Mucosa of gallbladder (tissue), 1 donor: ENCODE measurements at regions not wholly inside any gene's neighbourhood (a gene's known extent, or its start where the extent isn't known, plus 50 kb on each side); places are given as distances from the start of the nearest gene placed in this dataset.
"Not testable (repeated sequence)": the region's sequence is repeated elsewhere in the genome, so short reads cannot be mapped to it uniquely, and the experiment has no call there.

ENCODE experiments used
- DNase-seq: peaks from one replicate; pipeline ENCODE4 v3.0.0-alpha.2; 2020; ENCODE audit warnings: low spot score
- donor health status: DM: no; HTN: no; CAD: no.

DNA sequence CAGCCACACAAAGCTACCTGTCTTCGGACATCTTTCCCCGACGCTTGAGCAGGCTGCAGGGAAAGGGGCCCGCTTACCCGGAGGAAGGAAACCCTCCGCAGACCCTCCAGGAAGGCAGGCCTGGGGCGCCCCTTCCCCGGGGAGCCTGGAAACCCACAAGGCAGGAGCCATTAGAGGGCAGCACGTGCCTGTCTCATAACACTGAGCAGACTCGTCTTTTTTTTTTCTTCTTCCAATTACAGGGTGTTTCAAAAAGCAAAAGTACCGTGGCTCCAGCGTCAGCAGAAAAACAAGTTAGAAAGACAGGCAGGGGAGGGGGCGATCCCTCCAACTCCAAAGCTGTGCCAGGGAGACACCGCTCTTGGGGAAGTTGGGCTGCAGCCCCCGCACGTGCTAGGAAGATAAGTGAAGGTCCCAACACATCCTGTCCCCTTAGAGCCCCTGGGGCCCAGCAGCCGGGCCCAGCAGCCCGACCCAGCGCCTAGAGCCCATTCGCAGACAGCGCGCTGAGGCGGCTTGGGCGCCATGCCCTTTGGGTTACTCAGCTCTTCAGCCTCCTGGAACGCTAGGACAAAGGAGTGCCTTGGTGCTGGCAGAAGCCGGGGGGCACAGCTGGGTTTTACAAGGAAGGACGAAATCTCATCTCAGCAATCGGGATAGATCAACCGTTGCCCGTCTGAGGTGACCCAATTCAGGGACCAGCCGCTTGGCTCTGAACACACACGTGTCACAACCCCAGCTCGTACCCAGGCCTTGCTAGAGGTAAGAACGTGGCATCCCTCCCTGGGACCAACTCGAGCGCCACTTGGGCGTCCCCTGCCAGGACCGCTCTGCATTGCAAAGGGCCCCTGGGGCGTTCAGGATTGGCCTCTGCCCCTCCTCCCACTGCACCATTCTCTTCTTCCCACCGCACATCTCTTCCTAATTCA, 136.3 kb downstream of the LY86 start:
- peak; percentile 66 for DNase-seq

- no peak for DNase-seq
These were observed 137.1 kb downstream of the LY86 start for GRCh38 chr6:6725468-6726209.

DNA sequence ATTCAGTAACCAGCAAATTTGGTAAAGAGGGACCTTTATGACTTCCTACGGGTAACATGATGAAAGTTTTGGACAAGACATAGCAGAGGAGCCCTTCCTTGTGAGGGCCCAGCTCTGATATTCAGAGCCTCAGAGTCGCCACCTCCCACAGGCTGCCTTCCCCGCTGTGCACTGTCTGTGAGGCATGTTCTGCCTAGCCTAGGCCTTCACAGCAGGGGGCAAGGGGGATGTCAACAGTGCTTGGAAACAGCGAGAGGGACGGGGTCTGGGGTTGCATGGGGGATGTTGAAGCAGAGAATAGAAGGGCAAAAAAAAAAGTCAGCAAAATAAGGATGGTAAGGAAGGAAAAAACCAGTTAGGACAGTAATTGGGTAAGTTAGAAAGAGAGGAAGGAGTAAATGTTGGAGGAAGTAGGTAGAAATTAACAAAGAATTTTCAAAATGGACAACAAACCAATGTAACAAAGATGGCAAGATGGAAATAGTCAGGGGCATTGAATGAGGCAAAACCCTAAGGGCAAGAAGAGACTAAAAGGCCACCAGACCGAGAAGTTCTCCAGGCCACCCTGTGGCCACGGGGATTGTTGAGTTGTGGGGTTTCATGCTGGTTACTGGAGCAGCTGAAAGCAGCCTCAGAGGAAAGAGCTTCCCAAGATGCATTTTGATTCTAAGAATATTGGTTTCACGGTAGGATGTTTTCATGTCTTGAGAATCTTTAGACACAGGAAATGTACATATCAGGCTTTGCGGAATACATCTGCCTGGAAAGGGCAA, 139.8 kb downstream of the LY86 start:
- no peak for DNase-seq

DNA sequence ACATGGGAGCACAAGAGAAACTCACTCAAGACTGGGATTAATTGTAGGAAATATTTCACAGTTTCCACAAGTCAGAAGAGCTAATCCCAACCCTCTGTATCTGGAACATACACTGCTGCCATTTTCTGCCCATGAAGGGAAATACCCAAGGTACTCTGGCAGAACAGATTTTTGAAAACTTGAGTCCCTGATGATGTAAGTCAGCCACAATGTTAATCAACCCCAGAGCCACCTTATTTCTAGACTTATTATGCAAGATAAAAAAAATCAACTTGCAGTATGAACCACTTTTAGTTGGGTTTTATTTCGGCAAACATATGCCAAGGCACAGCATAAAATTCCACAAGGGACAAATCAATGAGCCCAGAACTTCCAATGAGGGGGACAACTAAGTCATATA, 141.5 kb downstream of the LY86 start:
- no peak for DNase-seq

DNA sequence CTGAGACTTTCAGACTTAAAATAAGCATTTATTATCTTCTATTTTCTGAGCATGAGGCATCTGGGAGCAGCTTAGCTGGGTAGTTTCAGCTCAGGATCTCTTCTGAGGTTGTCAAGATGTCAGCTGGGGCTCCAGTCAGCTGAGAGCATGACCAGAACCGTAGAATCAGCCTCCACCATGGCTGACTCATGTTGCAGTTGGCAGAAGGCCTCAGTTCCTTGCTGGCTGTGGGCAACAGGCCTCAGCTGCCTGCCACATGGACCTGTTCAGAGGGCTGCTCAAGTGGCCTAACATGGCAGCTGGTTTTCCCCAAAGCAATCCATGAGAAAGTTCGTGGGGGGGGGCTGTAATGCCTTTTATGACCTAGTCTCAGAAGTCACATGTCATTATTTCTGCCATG, 142.3 kb downstream of the LY86 start:
- peak; percentile 53 for DNase-seq

DNA sequence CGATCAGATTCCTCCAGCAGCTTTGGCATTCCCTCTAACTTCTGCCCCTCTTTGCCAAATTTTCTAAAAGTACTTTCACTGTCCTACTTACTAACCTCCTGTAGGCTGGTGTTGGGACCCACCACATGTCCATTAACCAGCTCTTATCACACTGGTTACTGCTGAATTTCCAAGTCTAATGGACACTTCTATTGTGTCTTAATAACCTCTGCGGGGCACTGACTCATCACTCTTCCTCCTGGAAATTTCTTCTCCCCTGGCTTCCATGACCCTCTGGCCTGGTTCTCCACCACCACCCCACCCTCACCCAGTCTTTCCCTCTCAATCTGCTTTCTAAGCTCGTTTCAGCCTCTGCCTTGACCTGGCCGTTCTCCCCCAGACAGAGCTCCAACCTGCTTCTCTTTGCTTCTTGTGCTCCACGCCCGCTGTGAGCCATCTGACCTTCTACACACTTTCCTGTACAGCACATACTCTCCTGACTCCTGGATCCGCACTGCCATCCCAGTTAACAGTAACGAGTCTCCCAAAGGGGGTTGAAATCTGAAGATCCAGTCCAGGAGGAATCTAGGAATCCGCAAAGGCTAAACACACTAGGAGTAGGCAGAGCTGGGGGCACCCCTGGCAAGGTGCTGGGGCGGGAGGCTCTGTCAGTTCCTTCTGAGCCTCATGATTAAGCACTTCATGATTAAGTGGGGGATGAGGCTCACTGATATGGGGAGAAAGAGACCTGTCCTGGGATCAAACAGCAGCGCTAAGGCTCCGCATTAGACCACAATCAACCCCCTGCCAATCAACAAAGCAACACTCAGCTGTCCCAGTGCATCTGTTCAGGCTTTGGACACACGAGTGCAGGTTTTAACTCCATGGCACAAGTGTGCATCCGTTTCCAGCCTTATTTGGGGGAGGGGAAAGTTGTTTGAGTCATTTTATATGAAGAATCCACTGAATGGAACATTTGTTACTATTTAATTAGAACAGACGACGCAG, 146.3 kb downstream of the LY86 start:
- DNase-seq = no peak

GRCh38 chr6:6736791-6737654, 148.5 kb downstream of the LY86 start:
- no peak for DNase-seq

- DNase-seq = no peak
These were observed 149.2 kb downstream of the LY86 start for GRCh38 chr6:6737671-6738070.

- no peak for DNase-seq
These were observed 149.6 kb downstream of the LY86 start for GRCh38 chr6:6738108-6738507.

GRCh38 chr6:6738922-6739716, 150.6 kb downstream of the LY86 start:
- no peak for DNase-seq

- no peak for DNase-seq
These were observed 152.1 kb downstream of the LY86 start for GRCh38 chr6:6740595-6740994.

DNA sequence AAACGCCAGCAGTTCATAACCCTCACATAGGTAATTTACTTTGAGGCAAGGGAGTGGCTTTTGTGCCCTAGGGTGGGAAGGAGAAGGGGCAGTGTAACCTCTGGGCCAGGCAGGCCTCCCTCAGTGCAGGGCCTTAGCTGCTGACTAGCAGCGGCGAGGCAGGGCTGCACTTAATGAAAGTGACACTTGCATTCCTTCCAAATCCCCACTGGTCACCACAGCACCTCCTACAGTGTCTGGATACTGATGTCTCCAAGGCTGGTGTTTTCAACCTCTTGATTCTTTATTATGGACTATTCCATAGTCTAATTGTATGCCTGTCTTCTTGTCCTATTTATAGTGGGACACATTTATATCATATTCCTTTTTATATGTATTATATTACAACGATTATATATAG, 152.7 kb downstream of the LY86 start:
- DNase-seq = no peak

DNA sequence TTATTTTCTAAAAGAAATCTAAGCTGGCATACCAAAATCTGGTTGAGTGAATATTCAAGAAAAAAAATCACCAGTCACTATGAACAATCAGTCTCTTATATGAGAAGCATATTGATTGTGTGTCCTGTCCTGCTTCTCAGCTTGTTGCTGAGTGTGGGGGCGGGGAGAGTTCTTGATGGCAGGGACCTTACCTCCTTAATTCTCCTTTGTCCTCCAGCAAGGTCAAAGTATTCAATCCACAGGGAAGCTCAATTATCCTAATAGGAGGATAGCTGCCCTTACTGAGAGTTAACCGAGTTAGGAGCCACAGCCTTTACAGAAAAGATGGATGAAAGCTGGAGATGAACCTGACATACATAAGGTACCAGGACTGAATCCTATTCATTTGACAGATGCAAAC, 154.0 kb downstream of the LY86 start:
- no peak for DNase-seq

GRCh38 chr6:6744551-6744950, 156.0 kb downstream of the LY86 start:
- DNase-seq = no peak

GRCh38 chr6:6745637-6746332, 157.3 kb downstream of the LY86 start:
- DNase-seq = not testable (repeated sequence)

DNA sequence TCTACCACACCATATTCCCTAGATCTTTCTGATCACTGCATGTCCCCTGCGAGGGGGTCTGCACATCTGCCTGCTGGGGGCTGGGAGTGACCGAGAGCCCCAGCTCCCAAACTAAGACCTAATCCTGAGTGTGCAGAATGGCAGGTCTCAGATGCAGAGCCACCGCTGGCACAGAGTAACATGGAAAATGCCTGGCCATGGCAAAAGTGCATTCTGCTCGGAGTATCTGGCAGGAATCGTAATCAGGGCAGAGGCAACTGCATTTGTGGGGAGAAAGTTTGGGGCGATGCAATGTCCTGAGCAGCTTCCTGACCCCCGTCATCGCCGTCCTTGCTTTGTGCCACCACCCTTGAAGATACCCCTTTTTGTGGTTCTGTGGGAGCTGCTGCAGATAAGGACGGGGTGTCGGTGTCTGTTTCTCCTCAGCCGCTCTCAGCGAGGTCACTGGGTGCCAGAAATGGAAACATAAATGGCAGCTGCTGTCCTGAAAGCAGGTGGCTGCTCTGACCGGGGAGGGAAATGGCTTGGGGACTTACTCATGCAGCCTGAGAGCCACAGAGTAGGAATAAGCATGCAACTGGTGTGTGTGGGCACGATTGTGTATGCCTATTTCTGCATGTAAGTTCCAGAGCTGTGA, 157.9 kb downstream of the LY86 start:
- DNase-seq = no peak

DNA sequence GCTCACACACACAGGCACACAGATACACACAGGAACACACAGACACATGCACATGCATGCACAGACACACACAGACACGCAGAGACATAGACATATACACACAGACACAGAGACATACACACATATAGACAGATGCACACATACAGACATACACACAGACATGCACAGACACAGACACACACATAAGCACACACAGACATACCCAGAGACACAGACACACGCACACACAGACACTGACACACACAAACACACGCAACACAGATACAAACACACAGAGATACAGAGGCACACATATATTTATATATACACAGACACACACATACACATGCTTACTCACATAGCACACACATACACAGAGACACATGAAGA, 158.4 kb downstream of the LY86 start:
- no peak for DNase-seq

GRCh38 chr6:6747371-6747770, 158.9 kb downstream of the LY86 start:
- DNase-seq = no peak
